Glutamatergic neuron (in vitro differentiated cells): ENCODE measurements at regions not wholly inside any gene's neighbourhood (a gene's known extent, or its start where the extent isn't known, plus 50 kb on each side); places are given as distances from the start of the nearest gene placed in this dataset.

Experiments used
- DNase-seq: peaks from one replicate; pipeline ENCODE4 v3.0.0; 2022
- H3K27ac Mint-ChIP-seq: one replicate; pipeline ENCODE4 v1.8.0; 2020; ENCODE audit warnings: mild to moderate bottlenecking, mixed read lengths, inconsistent platforms; ENCODE audit not compliant: unreplicated experiment
- H3K27me3 Mint-ChIP-seq: one replicate; pipeline ENCODE4 v1.8.0; 2020; ENCODE audit warnings: mild to moderate bottlenecking, moderate library complexity, mixed read lengths, inconsistent platforms; ENCODE audit not compliant: unreplicated experiment
- H3K36me3 Mint-ChIP-seq: one replicate; pipeline ENCODE4 v1.8.0; 2020; ENCODE audit warnings: mild to moderate bottlenecking, mixed read lengths, inconsistent platforms; ENCODE audit not compliant: unreplicated experiment
- H3K4me1 Mint-ChIP-seq: one replicate; pipeline ENCODE4 v1.8.0; 2020; ENCODE audit warnings: mild to moderate bottlenecking, low read depth, mixed read lengths, inconsistent platforms; ENCODE audit not compliant: unreplicated experiment
- H3K4me3 Mint-ChIP-seq: one replicate; pipeline ENCODE4 v1.8.0; 2020; ENCODE audit warnings: mild to moderate bottlenecking, mixed read lengths, inconsistent platforms; ENCODE audit not compliant: unreplicated experiment
- H3K9me3 Mint-ChIP-seq: one replicate; pipeline ENCODE4 v1.8.0; 2020; ENCODE audit warnings: mild to moderate bottlenecking, moderate library complexity, mixed read lengths, inconsistent platforms; ENCODE audit not compliant: unreplicated experiment
- TF ChIP-seq, protein P1 (sequence below): fragments of 200-600 bp; sonication (generic); IDR thresholded peaks from one replicate; pipeline ENCODE4 v1.5.0; 2021; ENCODE audit not compliant: partially characterized antibody, unreplicated experiment

DNA sequence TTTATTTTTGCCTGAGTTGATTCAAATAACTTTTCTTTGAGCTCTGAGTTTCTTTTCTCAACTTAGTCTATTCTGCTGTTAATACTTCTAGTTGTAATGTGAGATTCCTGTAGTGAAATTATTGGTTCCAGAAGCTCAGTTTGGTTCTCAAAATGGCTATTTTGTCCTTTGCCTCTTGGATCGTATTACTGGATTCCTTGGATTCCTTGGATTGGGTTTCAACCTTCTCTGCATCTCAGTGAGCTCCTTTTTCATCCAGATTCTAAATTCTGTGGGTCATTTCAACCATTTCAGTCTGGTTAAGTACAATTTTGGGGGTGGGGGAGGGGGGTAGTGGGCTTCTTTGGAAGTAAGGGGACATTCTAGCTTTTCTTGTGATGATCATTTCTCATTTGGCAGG lies 341.1 kb upstream of the CNTN5 start:
- H3K27me3 Mint-ChIP-seq, result no peaks in the 10 kb centered on the region
- DNase-seq, result no peak
- H3K9me3 Mint-ChIP-seq, result no peaks in the 10 kb centered on the region
- H3K4me1 Mint-ChIP-seq, result no peaks in the 10 kb centered on the region
- H3K4me3 Mint-ChIP-seq, result no peak overlapping the region
- H3K27ac Mint-ChIP-seq, result no peak overlapping the region
- no peaks in the 10 kb centered on the region for H3K36me3 Mint-ChIP-seq
- TF ChIP-seq, protein P1, sequence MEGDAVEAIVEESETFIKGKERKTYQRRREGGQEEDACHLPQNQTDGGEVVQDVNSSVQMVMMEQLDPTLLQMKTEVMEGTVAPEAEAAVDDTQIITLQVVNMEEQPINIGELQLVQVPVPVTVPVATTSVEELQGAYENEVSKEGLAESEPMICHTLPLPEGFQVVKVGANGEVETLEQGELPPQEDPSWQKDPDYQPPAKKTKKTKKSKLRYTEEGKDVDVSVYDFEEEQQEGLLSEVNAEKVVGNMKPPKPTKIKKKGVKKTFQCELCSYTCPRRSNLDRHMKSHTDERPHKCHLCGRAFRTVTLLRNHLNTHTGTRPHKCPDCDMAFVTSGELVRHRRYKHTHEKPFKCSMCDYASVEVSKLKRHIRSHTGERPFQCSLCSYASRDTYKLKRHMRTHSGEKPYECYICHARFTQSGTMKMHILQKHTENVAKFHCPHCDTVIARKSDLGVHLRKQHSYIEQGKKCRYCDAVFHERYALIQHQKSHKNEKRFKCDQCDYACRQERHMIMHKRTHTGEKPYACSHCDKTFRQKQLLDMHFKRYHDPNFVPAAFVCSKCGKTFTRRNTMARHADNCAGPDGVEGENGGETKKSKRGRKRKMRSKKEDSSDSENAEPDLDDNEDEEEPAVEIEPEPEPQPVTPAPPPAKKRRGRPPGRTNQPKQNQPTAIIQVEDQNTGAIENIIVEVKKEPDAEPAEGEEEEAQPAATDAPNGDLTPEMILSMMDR, result no peak

DNA sequence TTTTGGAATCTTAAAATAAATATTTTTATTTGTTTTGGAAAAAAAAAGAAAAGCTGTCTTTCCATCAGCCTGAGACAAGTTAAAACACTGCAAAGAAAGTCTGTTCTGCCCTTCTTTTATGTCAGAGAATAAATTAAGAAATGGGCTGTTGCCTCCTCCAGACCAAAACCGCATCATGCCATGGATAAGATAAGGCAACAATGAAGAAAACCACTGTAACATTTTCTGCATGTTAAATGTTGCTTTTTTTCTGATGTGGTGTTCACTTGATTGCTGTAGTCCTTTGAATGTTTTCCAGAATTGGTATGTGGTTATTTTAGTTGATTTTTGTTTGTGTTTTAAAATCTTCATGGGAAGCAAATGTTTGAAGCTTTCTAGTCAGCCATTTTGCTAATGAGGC lies 319.2 kb upstream of the CNTN5 start:
- Mint-ChIP-seq H3K9me3 (no peaks in the 10 kb centered on the region), H3K27me3 (peaks cover 4% of the 10 kb centered on the region), H3K4me3 (no peak overlapping the region), H3K4me1 (no peaks in the 10 kb centered on the region), H3K27ac (no peak overlapping the region), H3K36me3 (no peaks in the 10 kb centered on the region)
- DNase-seq, result no peak
- TF ChIP-seq, protein P1, result no peak

GRCh38 chr11:98703779-98704556 lies 316.8 kb upstream of the CNTN5 start:
- Mint-ChIP-seq H3K4me3 (no peak overlapping the region), H3K36me3 (no peaks in the 10 kb centered on the region), H3K9me3 (no peaks in the 10 kb centered on the region), H3K27me3 (peaks cover 4% of the 10 kb centered on the region), H3K4me1 (no peaks in the 10 kb centered on the region), H3K27ac (no peak overlapping the region)
- DNase-seq, result no peak
- TF ChIP-seq, protein P1, result no peak

DNA sequence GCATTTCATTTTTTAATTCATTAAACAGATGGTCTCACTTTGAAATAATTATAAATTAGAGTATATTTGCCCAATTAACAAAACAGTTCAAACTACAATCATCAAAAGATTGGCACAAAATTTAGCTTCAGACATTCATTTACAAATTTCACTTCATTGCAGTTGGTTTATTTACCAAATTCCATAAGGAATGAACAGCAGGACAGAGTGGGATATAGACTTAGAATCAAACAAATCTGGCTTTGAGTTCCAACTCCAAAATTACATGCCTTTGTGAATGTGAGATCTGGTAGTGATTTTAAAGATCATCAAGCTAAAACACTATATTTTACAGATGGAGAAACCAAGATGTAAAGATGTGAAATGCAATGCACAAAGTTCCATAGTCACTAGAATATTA lies 310.7 kb upstream of the CNTN5 start:
- TF ChIP-seq, protein P1, result no peak
- Mint-ChIP-seq H3K4me1 (no peaks in the 10 kb centered on the region), H3K27ac (no peak overlapping the region), H3K9me3 (peaks cover 2% of the 10 kb centered on the region), H3K36me3 (no peaks in the 10 kb centered on the region), H3K4me3 (no peak overlapping the region), H3K27me3 (peaks cover 2% of the 10 kb centered on the region)
- DNase-seq, result no peak

GRCh38 chr11:98710986-98711385 lies 309.8 kb upstream of the CNTN5 start:
- TF ChIP-seq, protein P1, result no peak
- Mint-ChIP-seq H3K27ac (no peak overlapping the region), H3K27me3 (peaks cover 2% of the 10 kb centered on the region), H3K4me1 (no peaks in the 10 kb centered on the region), H3K36me3 (no peaks in the 10 kb centered on the region), H3K9me3 (peaks cover 2% of the 10 kb centered on the region), H3K4me3 (no peak overlapping the region)
- DNase-seq, result no peak
